ENCODE measurements at regions not wholly inside any gene's neighbourhood (a gene's known extent, or its start where the extent isn't known, plus 50 kb on each side); places are given as distances from the start of the nearest gene placed in this dataset.

GRCh38 chr14:83331513-83331912 is 1797.9 kb upstream of the SEL1L start:
- Histone ChIP-seq H3K36me3 (ENCODE audit: low read depth) (no peaks in the 10 kb centered on the region), H3K4me3 (ENCODE audit: severe bottlenecking) (no peak overlapping the region)
- no peak for DNase-seq (ENCODE audit: low spot score)

GRCh38 chr14:83342590-83342989 is 1808.9 kb upstream of the SEL1L start:
- no peak for TF ChIP-seq CTCF (IDR thresholded peaks at IDR 0.05; ENCODE audit: poor library complexity, severe bottlenecking)
- Histone ChIP-seq H3K4me1 (ENCODE audit: insufficient read depth, poor library complexity, severe bottlenecking) (no peaks in the 10 kb centered on the region), H3K4me3 (ENCODE audit: severe bottlenecking) (no peak overlapping the region), H3K9me3 (ENCODE audit: severe bottlenecking) (no peaks in the 10 kb centered on the region), H3K36me3 (ENCODE audit: low read depth) (no peaks in the 10 kb centered on the region; the same call in 1 of the 2 replicates), H3K27ac (ENCODE audit: poor library complexity, severe bottlenecking) (no peak overlapping the region), H3K27me3 (ENCODE audit: insufficient read depth, poor library complexity, severe bottlenecking) (no peaks in the 10 kb centered on the region)
- DNase-seq (ENCODE audit: low spot score) (no peak), ATAC-seq (ENCODE audit: low read depth) (no peak)

More at GRCh38 chr14:83331513-83331912, 1797.9 kb upstream of the SEL1L start:
- Histone ChIP-seq H3K27me3 (ENCODE audit: insufficient read depth, poor library complexity, severe bottlenecking) (peaks cover 20% of the 10 kb centered on the region), H3K4me1 (ENCODE audit: insufficient read depth, poor library complexity, severe bottlenecking) (no peaks in the 10 kb centered on the region), H3K9me3 (ENCODE audit: severe bottlenecking) (no peaks in the 10 kb centered on the region), H3K27ac (ENCODE audit: poor library complexity, severe bottlenecking) (no peak overlapping the region)
- ATAC-seq (ENCODE audit: low read depth), result no peak
- TF ChIP-seq CTCF (IDR thresholded peaks at IDR 0.05; ENCODE audit: poor library complexity, severe bottlenecking), result no peak

GRCh38 chr14:83347874-83348273 is 1814.2 kb upstream of the SEL1L start:
- peaks cover 3% of the 10 kb centered on the region for H3K27me3 ChIP-seq (ENCODE audit: insufficient read depth, poor library complexity, severe bottlenecking)
- DNase-seq (ENCODE audit: low spot score), result no peak
- no peaks in the 10 kb centered on the region; the same call in 1 of the 2 replicates for H3K36me3 ChIP-seq (ENCODE audit: low read depth)
- no peak; the same call in 2 of the 3 replicates for ATAC-seq (ENCODE audit: low read depth)
- no peak overlapping the region for H3K4me3 ChIP-seq (ENCODE audit: severe bottlenecking)
- H3K9me3 ChIP-seq (ENCODE audit: severe bottlenecking), result no peaks in the 10 kb centered on the region
- H3K27ac ChIP-seq (ENCODE audit: poor library complexity, severe bottlenecking), result no peak overlapping the region
- H3K4me1 ChIP-seq (ENCODE audit: insufficient read depth, poor library complexity, severe bottlenecking), result no peaks in the 10 kb centered on the region
- no peak for TF ChIP-seq CTCF (IDR thresholded peaks at IDR 0.05; ENCODE audit: poor library complexity, severe bottlenecking)

- no peak overlapping the region for H3K4me3 ChIP-seq (ENCODE audit: severe bottlenecking)
- H3K27ac ChIP-seq (ENCODE audit: poor library complexity, severe bottlenecking), result no peak overlapping the region
- DNase-seq (ENCODE audit: low spot score) (no peak), ATAC-seq (ENCODE audit: low read depth) (peak; percentile 29; the same call in 1 of the 3 replicates)
- H3K27me3 ChIP-seq (ENCODE audit: insufficient read depth, poor library complexity, severe bottlenecking), result no peaks in the 10 kb centered on the region
- no peaks in the 10 kb centered on the region for H3K9me3 ChIP-seq (ENCODE audit: severe bottlenecking)
- H3K36me3 ChIP-seq (ENCODE audit: low read depth), result no peaks in the 10 kb centered on the region
- no peaks in the 10 kb centered on the region for H3K4me1 ChIP-seq (ENCODE audit: insufficient read depth, poor library complexity, severe bottlenecking)
- TF ChIP-seq CTCF (IDR thresholded peaks at IDR 0.05; ENCODE audit: poor library complexity, severe bottlenecking), result no peak
These were observed 1822.0 kb upstream of the SEL1L start for GRCh38 chr14:83355609-83356008.

GRCh38 chr14:83356080-83356479 is 1822.4 kb upstream of the SEL1L start:
- no peak overlapping the region for H3K27ac ChIP-seq (ENCODE audit: poor library complexity, severe bottlenecking)
- DNase-seq (ENCODE audit: low spot score), result no peak
- TF ChIP-seq CTCF (IDR thresholded peaks at IDR 0.05; ENCODE audit: poor library complexity, severe bottlenecking), result no peak
- no peaks in the 10 kb centered on the region for H3K9me3 ChIP-seq (ENCODE audit: severe bottlenecking)
- H3K27me3 ChIP-seq (ENCODE audit: insufficient read depth, poor library complexity, severe bottlenecking), result no peaks in the 10 kb centered on the region
- H3K4me1 ChIP-seq (ENCODE audit: insufficient read depth, poor library complexity, severe bottlenecking), result no peaks in the 10 kb centered on the region
- no peaks in the 10 kb centered on the region for H3K36me3 ChIP-seq (ENCODE audit: low read depth)
- ATAC-seq (ENCODE audit: low read depth), result no peak
- H3K4me3 ChIP-seq (ENCODE audit: severe bottlenecking), result no peak overlapping the region

Data from RWPE2 (cell line).